ENCODE measurements at regions not wholly inside any gene's neighbourhood (a gene's known extent, or its start where the extent isn't known, plus 50 kb on each side); places are given as distances from the start of the nearest gene placed in this dataset.

DNA sequence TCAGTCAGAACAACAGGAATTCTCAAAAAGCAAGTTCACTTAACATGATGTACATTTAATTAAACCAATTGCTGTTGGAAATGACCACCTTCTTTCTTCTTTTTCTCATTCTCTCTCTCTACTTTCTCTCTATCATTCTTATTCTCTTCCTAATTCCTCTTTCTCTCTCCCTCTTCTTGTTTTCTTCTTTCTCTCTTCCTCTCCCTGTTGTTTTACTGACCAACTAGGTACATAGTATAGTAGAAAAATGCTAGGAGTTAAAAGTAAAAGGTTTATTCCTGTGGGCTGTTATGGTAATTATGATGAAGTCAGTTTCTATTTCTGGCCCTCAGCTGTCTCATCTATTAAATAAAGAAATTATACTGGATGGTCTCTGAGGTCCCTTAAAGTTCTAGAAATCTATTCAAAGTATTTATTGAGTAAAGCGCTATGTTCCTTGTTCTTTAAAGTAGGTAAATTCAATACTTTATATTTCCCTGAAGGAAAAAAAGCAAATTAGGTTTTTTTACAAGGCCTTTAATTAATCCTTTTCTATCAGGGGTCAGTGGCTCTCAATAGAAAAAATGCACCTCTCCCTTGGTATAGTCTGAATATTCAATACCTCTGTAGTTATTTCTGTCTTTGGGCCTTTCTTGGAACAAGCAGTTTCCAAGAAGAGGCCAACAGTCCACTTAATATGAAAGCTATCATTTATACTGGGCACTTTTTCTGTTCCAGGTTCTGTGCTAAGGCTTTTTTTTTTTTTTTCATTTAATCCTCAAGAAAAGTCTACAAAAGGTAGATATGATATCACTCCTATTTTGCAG is 102.3 kb upstream of the SLC30A5 start:
- no peak overlapping the region for H3K4me3 ChIP-seq (ENCODE audit: low read depth, low read length)
- H3K27ac ChIP-seq: no peak overlapping the region
- TF ChIP-seq, protein P1, sequence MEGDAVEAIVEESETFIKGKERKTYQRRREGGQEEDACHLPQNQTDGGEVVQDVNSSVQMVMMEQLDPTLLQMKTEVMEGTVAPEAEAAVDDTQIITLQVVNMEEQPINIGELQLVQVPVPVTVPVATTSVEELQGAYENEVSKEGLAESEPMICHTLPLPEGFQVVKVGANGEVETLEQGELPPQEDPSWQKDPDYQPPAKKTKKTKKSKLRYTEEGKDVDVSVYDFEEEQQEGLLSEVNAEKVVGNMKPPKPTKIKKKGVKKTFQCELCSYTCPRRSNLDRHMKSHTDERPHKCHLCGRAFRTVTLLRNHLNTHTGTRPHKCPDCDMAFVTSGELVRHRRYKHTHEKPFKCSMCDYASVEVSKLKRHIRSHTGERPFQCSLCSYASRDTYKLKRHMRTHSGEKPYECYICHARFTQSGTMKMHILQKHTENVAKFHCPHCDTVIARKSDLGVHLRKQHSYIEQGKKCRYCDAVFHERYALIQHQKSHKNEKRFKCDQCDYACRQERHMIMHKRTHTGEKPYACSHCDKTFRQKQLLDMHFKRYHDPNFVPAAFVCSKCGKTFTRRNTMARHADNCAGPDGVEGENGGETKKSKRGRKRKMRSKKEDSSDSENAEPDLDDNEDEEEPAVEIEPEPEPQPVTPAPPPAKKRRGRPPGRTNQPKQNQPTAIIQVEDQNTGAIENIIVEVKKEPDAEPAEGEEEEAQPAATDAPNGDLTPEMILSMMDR (IDR thresholded peaks at IDR 0.05; ENCODE audit: low read depth, low read length): no peak
- H3K27me3 ChIP-seq (ENCODE audit: insufficient read depth, low read depth, severe bottlenecking): no peaks in the 10 kb centered on the region
- H3K36me3 ChIP-seq: no peaks in the 10 kb centered on the region
- no peak for DNase-seq
- no peaks in the 10 kb centered on the region for H3K9me3 ChIP-seq (ENCODE audit: severe bottlenecking)

DNA sequence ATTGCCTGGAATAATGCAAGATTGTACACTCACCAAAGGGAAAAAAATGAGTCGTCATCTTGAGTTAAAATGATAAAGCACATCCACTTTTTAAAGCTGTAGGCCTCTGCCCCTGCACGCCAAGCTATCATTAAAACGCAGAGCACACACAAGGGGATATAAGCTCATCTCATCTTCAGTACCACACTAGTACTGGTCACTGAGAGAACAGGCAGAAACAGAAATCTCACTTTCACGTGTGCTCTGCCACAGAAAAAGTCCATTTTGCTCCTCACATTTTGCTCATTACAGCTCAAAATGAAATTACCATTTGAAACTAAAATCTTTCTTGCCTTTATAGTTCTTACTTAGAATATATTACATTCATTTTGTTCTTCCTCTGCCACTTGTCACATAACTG is 99.2 kb upstream of the SLC30A5 start:
- no peaks in the 10 kb centered on the region for H3K9me3 ChIP-seq (ENCODE audit: severe bottlenecking)
- TF ChIP-seq, protein P1 (IDR thresholded peaks at IDR 0.05; ENCODE audit: low read depth, low read length): no peak
- H3K27me3 ChIP-seq (ENCODE audit: insufficient read depth, low read depth, severe bottlenecking): no peaks in the 10 kb centered on the region
- DNase-seq: no peak
- H3K4me3 ChIP-seq (ENCODE audit: low read depth, low read length): no peak overlapping the region
- H3K27ac ChIP-seq: no peak overlapping the region
- H3K36me3 ChIP-seq: no peaks in the 10 kb centered on the region

DNA sequence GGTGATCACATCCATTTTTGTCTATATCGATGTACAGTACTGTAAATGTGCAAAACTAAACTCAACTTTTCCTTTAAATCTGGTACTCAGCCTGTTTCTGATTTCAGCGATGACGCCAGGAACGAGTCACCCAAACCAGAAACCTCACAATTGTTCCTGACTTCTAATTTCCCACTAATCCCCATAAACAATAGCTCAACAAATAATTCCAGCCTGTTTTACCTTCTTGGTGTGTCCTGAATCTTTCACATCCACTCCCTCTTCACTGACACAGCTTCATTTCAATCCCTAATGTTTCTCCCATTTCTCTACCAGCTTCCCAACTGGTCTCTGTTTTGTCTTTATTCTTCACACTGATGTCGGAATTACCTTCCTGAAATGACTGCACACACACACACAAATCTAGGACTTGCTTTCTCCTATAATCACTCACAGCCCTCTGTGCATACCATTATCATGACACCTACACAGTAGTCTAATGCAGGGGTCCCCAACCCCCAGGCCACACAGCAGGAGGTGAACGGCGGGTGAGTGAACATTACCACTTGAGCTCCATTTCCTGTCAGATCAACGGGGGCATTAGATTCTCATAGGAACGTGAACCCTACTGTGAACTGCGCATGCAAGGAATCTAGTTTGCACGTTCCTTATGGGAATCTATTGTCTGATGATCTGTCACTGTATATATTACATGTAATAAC is 97.8 kb upstream of the SLC30A5 start:
- no peak for DNase-seq
- no peaks in the 10 kb centered on the region for H3K36me3 ChIP-seq
- no peak overlapping the region for H3K27ac ChIP-seq
- no peak overlapping the region for H3K4me3 ChIP-seq (ENCODE audit: low read depth, low read length)
- H3K9me3 ChIP-seq (ENCODE audit: severe bottlenecking): no peaks in the 10 kb centered on the region
- TF ChIP-seq, protein P1 (IDR thresholded peaks at IDR 0.05; ENCODE audit: low read depth, low read length): no peak
- no peaks in the 10 kb centered on the region for H3K27me3 ChIP-seq (ENCODE audit: insufficient read depth, low read depth, severe bottlenecking)

GRCh38 chr5:68999181-68999580 is 94.6 kb upstream of the SLC30A5 start:
- Histone ChIP-seq H3K4me3 (ENCODE audit: low read depth, low read length) (no peak overlapping the region), H3K36me3 (no peaks in the 10 kb centered on the region), H3K27ac (no peak overlapping the region), H3K9me3 (ENCODE audit: severe bottlenecking) (no peaks in the 10 kb centered on the region), H3K27me3 (ENCODE audit: insufficient read depth, low read depth, severe bottlenecking) (no peaks in the 10 kb centered on the region)
- TF ChIP-seq, protein P1 (IDR thresholded peaks at IDR 0.05; ENCODE audit: low read depth, low read length): no peak
- DNase-seq: no peak

GRCh38 chr5:69000216-69000919 is 93.4 kb upstream of the SLC30A5 start:
- TF ChIP-seq, protein P1 (IDR thresholded peaks at IDR 0.05; ENCODE audit: low read depth, low read length): no peak
- DNase-seq: no peak

More at GRCh38 chr5:69000216-69000919, 93.4 kb upstream of the SLC30A5 start:
- Histone ChIP-seq H3K27me3 (ENCODE audit: insufficient read depth, low read depth, severe bottlenecking) (no peaks in the 10 kb centered on the region), H3K4me3 (ENCODE audit: low read depth, low read length) (no peak overlapping the region), H3K36me3 (no peaks in the 10 kb centered on the region), H3K27ac (no peak overlapping the region), H3K9me3 (ENCODE audit: severe bottlenecking) (no peaks in the 10 kb centered on the region)
